ENCODE measurements at regions not wholly inside any gene's neighbourhood (a gene's known extent, or its start where the extent isn't known, plus 50 kb on each side); places are given as distances from the start of the nearest gene placed in this dataset.
"Not testable (repeated sequence)": the region's sequence is repeated elsewhere in the genome, so short reads cannot be mapped to it uniquely, and the experiment has no call there.

GRCh38 chr15:22665711-22666110 is 120.7 kb upstream of the NIPA1 start:
- not testable (repeated sequence) for DNase-seq (ENCODE audit: low read depth)

GRCh38 chr15:22684786-22685185 is 101.7 kb upstream of the NIPA1 start:
- DNase-seq (ENCODE audit: low read depth): not testable (repeated sequence)

- not testable (repeated sequence) for DNase-seq (ENCODE audit: low read depth)
These were observed 86.6 kb upstream of the NIPA1 start for GRCh38 chr15:22699881-22700280.

GRCh38 chr15:22710831-22711341 is 75.6 kb upstream of the NIPA1 start:
- DNase-seq (ENCODE audit: low read depth): not testable (repeated sequence)

- DNase-seq (ENCODE audit: low read depth): not testable (repeated sequence)
These were observed 72.5 kb upstream of the NIPA1 start for GRCh38 chr15:22713933-22714332.

- not testable (repeated sequence) for DNase-seq (ENCODE audit: low read depth)
These were observed 71.9 kb upstream of the NIPA1 start for GRCh38 chr15:22714358-22715132.

GRCh38 chr15:22715133-22715845 is 71.2 kb upstream of the NIPA1 start:
- not testable (repeated sequence) for DNase-seq (ENCODE audit: low read depth)

- DNase-seq (ENCODE audit: low read depth): not testable (repeated sequence)
These were observed 66.5 kb upstream of the NIPA1 start for GRCh38 chr15:22719980-22720379.

- not testable (repeated sequence) for DNase-seq (ENCODE audit: low read depth)
These were observed 60.3 kb upstream of the NIPA1 start for GRCh38 chr15:22726104-22726503.

- not testable (repeated sequence) for DNase-seq (ENCODE audit: low read depth)
These were observed 51.4 kb upstream of the NIPA1 start for GRCh38 chr15:22735067-22735466.

GRCh38 chr15:22735781-22736180 is 50.7 kb upstream of the NIPA1 start:
- no peak for DNase-seq (ENCODE audit: low read depth)

GRCh38 chr15:22736200-22736599 is 50.2 kb upstream of the NIPA1 start:
- not testable (repeated sequence) for DNase-seq (ENCODE audit: low read depth)

Measured in activated T-cell treated with anti-CD3 and anti-CD28 coated beads for 1 hour (primary cell).